ENCODE measurements at regions not wholly inside any gene's neighbourhood (a gene's known extent, or its start where the extent isn't known, plus 50 kb on each side); places are given as distances from the start of the nearest gene placed in this dataset.

DNA sequence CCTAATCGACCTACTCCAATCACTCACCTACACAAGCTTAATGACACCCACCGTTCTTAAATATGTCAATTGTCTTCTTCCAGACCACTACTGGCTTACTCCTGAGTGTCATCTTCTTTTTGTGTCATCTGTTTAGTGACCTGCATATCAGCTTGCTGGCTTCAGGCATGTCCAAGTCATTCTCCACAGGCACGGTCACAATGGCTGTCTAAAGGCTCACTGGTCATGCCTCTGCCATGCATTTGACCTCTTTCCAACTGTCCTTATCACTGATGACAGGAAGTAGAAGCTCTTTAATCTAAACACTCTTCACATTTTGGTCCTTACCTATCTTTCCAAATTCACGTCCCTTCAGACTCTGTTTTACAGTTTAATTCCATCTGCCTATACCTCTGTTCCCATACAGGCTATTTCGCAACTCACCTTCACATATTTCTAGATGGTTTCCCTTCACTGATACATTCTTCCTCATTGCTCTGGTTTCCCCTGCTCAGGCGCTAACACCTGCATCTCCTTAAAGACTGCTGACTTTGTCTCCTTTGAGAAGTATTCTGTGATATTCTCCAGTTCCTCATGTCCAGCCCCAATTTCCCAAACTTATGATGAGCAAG lies 217.5 kb downstream of the TRIB2 start:
- H3K36me3 ChIP-seq, result no peaks in the 10 kb centered on the region
- no peaks in the 10 kb centered on the region for H3K27me3 ChIP-seq
- peaks cover 1% of the 10 kb centered on the region for H3K4me1 ChIP-seq
- WGBS, result 95% methylated on average over 6 of the region's 6 CpGs
- H3K9me3 ChIP-seq, result no peaks in the 10 kb centered on the region
- no peak for DNase-seq (ENCODE audit: low spot score in 2 of 2)
- H3K4me3 ChIP-seq, result no peak overlapping the region
- no peak overlapping the region for H3K27ac ChIP-seq
- TF ChIP-seq EP300 (IDR thresholded peaks at IDR 0.05), result no peak
- TF ChIP-seq, protein P1, sequence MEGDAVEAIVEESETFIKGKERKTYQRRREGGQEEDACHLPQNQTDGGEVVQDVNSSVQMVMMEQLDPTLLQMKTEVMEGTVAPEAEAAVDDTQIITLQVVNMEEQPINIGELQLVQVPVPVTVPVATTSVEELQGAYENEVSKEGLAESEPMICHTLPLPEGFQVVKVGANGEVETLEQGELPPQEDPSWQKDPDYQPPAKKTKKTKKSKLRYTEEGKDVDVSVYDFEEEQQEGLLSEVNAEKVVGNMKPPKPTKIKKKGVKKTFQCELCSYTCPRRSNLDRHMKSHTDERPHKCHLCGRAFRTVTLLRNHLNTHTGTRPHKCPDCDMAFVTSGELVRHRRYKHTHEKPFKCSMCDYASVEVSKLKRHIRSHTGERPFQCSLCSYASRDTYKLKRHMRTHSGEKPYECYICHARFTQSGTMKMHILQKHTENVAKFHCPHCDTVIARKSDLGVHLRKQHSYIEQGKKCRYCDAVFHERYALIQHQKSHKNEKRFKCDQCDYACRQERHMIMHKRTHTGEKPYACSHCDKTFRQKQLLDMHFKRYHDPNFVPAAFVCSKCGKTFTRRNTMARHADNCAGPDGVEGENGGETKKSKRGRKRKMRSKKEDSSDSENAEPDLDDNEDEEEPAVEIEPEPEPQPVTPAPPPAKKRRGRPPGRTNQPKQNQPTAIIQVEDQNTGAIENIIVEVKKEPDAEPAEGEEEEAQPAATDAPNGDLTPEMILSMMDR (IDR thresholded peaks at IDR 0.05), result no peak

DNA sequence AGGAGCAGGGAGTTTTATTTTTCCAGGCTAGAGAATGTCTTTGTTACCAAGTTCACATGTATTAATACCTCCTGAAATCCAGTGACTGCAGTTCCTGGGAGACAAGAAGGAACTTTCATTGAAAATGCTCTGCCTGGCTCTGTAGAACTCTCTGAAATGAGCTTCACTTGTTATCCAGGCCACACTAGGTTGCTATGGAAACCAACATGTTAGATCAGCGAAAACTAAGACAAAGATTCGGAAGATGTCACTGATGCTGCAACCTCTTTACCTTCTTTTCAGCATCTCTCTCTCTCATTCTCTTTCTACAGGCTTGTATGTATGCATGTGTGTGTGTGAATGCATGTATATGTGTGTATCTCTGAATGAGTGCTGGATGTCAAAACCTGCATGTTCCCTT lies 218.5 kb downstream of the TRIB2 start:
- no peak for DNase-seq (ENCODE audit: low spot score in 2 of 2)
- H3K9me3 ChIP-seq, result no peaks in the 10 kb centered on the region
- H3K27me3 ChIP-seq, result no peaks in the 10 kb centered on the region
- 80% methylated on average over 2 of the region's 2 CpGs for WGBS
- H3K4me3 ChIP-seq, result no peak overlapping the region
- no peak for TF ChIP-seq POLR2AphosphoS5 (IDR thresholded peaks at IDR 0.05)
- H3K27ac ChIP-seq, result no peak overlapping the region
- H3K4me1 ChIP-seq, result no peaks in the 10 kb centered on the region
- no peaks in the 10 kb centered on the region for H3K36me3 ChIP-seq

DNA sequence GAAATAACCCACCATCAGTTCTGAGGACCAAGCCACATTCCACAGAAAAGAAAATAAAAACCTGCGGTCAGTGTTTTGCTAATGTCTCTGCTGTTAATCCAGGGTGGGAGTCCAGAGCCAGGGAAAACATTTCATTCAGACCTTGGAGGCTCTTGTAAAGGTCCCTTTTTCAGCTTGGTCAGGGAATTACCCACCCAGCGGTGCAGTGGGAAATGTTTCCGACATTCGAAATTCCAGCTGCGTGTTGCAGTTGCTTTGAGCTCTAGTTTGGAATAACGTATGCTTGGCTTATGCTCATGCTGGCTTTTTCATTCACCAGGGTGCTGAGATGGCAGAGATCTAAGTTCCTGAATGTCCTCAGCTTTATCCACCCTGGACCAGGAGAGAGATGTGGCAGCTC lies 219.1 kb downstream of the TRIB2 start:
- no peak for TF ChIP-seq EP300 (IDR thresholded peaks at IDR 0.05)
- no peak for TF ChIP-seq POLR2A (IDR thresholded peaks at IDR 0.05)
- TF ChIP-seq, protein P1 (IDR thresholded peaks at IDR 0.05), result no peak
- no peak for TF ChIP-seq POLR2AphosphoS5 (IDR thresholded peaks at IDR 0.05)
- Histone ChIP-seq H3K9me3 (no peaks in the 10 kb centered on the region), H3K27ac (no peak overlapping the region), H3K4me3 (no peak overlapping the region), H3K4me1 (no peaks in the 10 kb centered on the region), H3K36me3 (no peaks in the 10 kb centered on the region), H3K27me3 (no peaks in the 10 kb centered on the region)
- DNase-seq (ENCODE audit: low spot score in 2 of 2), result no peak
- WGBS, result 90% methylated on average over 6 of the region's 6 CpGs

DNA sequence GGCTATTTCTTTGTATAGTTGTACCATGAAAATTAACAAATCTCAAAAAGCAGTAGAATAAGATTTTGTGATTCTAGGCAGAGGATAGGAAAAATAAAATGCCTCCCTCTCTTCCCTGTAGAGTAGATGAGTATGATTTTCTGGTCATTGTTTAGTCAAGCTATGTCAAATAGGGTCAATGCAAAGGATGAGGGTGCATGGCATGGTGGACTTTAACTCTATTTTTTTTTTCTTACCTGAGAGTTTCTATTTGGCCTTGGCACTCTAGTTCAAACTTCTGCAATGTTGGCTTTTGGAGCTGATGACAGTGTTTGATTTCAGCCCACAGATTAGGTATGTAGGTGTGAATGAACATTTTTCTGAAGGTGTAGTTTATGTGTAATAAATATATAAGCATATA lies 224.5 kb downstream of the TRIB2 start:
- Histone ChIP-seq H3K4me1 (no peaks in the 10 kb centered on the region), H3K4me3 (no peak overlapping the region), H3K36me3 (no peaks in the 10 kb centered on the region), H3K27ac (no peak overlapping the region), H3K27me3 (no peaks in the 10 kb centered on the region), H3K9me3 (no peaks in the 10 kb centered on the region)
- TF ChIP-seq POLR2AphosphoS5 (IDR thresholded peaks at IDR 0.05), result no peak
- no peak for TF ChIP-seq EP300 (IDR thresholded peaks at IDR 0.05)
- no peak for TF ChIP-seq POLR2A (IDR thresholded peaks at IDR 0.05)
- TF ChIP-seq, protein P1 (IDR thresholded peaks at IDR 0.05), result no peak
- no peak for DNase-seq (ENCODE audit: low spot score in 2 of 2)

DNA sequence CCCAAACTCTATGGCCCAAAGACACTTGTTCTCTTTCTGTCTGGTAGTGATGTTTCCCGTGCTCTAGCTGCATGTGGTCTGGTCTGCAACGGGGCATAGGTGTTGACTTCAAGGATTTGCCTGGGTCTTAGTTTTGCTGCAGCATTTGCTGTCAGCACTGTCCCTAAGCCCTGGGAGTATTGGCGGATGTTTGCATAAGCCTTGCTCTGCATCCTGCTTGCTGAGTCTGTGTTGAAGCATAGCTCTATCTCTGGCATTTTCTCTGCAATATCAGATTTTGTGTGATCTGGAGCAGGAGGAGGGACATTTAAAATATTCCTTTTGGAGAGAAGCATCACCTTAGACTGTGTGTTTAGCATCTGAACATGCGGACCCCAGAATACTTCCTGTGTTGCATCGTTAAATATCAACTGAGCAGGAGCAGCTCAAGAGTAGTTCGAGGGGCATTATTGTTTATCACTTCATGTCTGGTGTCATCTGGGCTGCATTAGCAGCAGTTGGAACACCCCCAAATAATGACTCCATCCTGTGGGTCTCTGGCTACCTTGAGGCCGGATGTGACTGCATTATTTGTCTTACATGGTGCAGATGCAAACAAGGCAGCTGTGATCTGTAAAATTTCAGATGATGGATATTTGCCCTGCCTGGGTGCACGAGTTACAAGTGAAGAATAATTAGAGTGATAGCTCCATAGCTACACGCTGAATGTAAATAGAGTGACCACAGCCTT lies 231.7 kb downstream of the TRIB2 start:
- Histone ChIP-seq H3K27ac (no peak overlapping the region), H3K4me3 (no peak overlapping the region), H3K4me1 (no peaks in the 10 kb centered on the region), H3K36me3 (no peaks in the 10 kb centered on the region), H3K27me3 (peaks cover 16% of the 10 kb centered on the region), H3K9me3 (no peaks in the 10 kb centered on the region)
- TF ChIP-seq EP300 (IDR thresholded peaks at IDR 0.05), result no peak
- WGBS, result 76% methylated on average over 9 of the region's 9 CpGs
- no peak for DNase-seq (ENCODE audit: low spot score in 2 of 2)

DNA sequence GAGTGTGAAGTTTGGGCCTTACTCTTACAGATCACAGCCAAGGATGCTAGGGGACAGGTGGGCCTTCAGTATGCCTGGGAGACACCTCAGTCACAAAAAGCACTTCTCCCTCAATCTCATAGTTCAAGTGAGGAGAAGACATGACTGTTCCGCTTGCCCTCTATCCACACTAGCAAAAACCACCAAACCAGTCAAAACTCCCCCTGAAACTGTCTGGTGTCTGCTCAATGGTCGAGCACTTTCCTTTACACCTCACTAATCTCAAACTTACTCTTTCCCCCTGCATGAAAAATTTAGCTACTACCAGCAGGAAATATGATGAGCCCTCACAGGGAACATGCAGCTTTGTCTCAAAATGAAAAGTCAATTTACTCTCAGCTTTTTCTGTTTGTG lies 232.2 kb downstream of the TRIB2 start:
- no peak for DNase-seq (ENCODE audit: low spot score in 2 of 2)
- H3K4me1 ChIP-seq, result no peaks in the 10 kb centered on the region
- WGBS, result 78% methylated on average over 2 of the region's 2 CpGs
- TF ChIP-seq EP300 (IDR thresholded peaks at IDR 0.05), result no peak
- no peak for TF ChIP-seq POLR2A (IDR thresholded peaks at IDR 0.05)
- no peak for TF ChIP-seq POLR2AphosphoS5 (IDR thresholded peaks at IDR 0.05)
- TF ChIP-seq, protein P1 (IDR thresholded peaks at IDR 0.05), result no peak
- H3K9me3 ChIP-seq, result no peaks in the 10 kb centered on the region
- no peak overlapping the region for H3K27ac ChIP-seq
- no peak overlapping the region for H3K4me3 ChIP-seq
- H3K36me3 ChIP-seq, result no peaks in the 10 kb centered on the region
- H3K27me3 ChIP-seq, result peaks cover 17% of the 10 kb centered on the region

Data from suprapubic skin (tissue), 4 donors.